Stimulated activated CD4-positive, alpha-beta T cell treated with anti-CD3 and anti-CD28 coated beads, Interleukin-1b, Interleukin-23, amount 100 ng/mL, for 1 hour (primary cell): ENCODE measurements at regions not wholly inside any gene's neighbourhood (a gene's known extent, or its start where the extent isn't known, plus 50 kb on each side); places are given as distances from the start of the nearest gene placed in this dataset.

Source experiments
- DNase-seq, 2 donors: peaks; one replicate each; pipeline ENCODE4 v3.0.0-alpha.2; 2020; ENCODE audit warnings: low read depth in 2 of 2

DNA sequence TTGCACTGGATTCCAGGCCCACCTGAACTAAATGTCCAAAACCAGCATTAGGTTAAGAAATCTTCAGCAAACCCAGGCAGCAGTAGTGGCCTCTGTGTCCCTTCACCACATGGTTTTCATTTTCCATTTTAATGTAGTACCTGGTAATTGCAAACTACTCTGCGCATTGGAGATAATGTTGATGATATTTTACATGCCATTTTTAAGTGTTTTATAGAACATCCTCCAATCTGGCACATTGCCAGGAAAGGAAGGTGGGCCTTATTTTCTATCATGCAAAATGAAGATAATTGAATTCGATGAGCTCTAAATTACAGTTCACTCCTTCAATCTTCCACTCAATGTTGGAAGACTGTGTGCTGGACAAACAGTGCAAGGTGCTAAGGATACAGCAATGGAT lies 89.5 kb downstream of the ZC3H11B start:
- no peak for DNase-seq

DNA sequence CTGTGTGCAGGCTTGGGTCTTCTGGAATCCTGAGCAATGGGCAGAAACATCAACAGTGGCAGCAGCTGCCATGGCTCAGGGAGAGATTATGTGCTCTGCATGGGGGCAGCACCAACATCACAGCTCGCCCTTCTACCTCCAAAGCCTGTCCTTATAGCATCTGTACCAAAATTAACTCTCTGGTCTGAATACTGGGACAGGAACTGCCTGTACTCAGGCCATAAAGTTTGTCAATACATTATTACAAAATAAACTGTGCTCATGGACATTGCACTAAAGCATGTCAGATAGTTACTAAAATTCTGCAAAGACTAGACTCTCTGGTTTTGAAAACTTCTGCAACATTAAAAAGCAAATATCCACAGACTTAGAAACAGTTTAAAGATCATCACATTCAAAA lies 91.6 kb downstream of the ZC3H11B start:
- no peak for DNase-seq

DNA sequence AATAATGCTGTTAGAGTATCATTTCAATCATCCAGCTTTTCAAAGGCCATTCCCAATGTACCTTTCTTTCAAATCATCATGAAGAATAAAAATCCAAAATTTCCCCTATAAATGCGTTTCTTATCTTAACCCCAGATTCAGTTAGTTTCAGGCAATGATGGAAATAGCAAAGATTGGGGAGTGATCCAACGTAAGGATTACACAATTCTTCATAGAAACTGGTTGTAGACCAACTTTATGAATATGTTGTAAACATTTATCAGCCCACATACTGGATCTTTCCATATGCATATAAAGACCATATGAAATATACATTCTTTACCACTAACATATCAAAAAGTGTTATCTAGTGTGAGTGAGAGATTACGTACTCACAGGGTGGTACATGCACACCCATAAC lies 92.7 kb downstream of the ZC3H11B start:
- DNase-seq: no peak

DNA sequence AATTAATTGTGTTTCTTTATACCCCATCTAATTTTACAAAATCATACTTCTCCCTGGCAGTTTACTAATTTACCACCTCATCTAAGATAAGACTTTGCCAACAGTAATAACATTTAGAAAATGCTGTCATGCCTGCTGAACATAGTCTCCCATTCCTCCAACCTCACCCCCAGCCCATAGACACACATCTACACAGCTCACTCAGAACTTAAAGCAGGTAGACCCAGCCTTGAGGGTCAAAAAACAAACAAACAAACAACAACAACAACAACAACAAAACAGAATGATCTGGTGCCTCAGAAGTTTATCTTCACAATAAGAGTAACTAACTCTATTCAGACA lies 94.0 kb downstream of the ZC3H11B start:
- no peak for DNase-seq

DNA sequence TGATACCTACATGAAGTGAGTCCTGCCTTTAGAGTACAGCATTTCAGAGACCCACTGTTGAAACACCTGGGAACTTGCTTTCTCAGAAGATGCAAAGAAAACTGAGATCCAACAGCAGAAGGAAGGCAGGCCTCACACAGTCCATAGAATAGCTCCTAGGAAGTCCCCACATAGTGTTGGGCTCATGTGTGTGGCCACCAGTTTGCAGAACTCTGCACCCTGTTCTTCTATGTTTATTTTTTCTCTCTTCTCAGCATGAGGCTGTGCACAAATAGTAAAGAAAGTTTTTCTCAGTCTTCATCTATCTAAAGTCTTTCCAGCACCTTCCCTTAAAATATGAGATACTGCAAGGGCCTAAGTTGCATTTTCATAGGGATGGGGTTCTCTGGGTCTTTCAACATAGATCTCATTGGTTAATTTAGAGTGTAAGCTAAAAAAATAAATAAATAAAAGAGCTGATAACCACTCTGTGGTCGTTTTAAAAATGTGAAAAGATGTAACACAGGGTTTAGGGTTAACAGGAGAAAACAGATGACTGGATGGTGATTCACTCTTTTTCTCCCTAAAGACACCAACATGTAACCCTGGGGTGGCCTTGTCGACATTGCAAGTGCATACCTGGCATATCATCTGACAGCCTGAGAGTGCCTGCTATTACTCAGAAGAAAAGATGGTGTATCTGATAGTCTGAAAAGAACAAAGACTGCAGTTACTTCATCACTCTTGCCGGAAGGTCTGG lies 94.6 kb downstream of the ZC3H11B start:
- DNase-seq: no peak

DNA sequence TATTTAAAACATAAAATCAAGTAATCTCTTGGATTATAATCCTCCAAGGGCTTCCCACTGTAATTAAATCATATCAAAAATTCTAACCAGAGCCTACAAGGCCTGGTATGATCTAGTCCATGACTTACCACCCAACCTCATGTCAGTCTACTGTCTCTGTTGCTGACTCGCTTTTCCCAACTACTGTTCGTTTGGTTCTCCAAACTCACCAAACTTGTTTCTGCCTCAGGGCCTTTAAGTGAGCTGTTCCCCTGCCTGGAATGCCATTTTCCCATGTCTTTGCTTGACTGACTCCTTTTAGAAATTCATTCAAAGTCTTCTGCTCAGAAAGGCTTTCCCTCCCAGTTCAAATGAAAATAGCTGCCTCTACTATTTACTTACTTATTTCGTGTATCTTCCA lies 95.9 kb downstream of the ZC3H11B start:
- DNase-seq: no peak

DNA sequence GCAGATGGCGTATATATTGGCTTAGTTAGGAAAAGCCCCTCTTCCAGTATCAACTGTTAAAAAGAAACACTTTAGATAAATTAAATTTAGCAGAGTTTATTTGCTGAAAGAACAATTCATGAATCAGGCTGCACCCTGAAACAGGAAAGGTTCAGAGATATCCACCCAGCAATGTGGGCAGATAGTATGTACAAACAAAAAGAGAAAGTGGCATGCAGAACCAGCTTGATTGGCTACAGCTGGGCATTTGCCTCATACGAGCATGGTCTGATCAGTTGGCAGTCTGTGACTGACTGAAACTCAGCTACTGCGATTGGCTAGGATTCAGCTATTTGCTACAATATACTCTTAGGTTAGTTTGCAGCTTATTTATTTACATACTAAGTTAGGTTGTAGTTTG lies 98.2 kb downstream of the ZC3H11B start:
- DNase-seq: no peak

DNA sequence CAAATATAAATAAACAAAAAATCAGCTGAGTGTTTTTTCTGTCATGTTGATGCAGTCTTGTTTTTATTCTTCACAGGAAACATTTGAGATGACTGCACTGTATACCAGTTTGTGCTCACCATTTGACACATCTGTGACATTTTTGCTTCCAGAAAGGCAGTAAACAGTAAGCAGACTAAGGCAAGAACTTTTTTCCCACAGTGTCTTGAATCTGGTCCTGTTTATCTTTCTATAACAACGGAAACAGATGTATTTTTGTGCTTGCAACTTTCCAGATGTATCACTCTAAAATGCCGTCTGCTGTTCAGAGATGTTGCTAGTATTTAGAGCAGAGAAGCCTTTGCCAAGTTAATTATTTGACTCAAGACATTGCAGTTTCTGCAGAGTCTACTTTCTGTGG lies 105.5 kb downstream of the ZC3H11B start:
- no peak for DNase-seq

DNA sequence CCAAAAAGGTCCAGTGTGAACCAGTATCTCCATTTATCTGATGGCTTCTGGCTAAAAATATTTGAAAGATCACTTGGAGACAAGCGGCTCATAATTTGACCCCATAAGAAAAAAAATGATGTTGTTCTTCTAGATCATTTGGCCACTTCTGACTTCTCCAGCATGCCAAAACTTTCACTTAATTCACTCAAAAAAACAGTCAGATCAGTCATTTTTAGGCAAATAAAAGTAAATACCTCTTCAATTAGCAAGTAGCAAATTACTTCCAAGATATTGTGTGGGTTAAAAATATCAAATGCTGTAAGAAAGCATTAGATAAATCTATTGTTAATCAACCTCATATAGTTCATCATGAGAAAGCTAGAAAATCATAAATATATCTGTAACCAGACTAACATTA lies 106.0 kb downstream of the ZC3H11B start:
- no peak for DNase-seq

DNA sequence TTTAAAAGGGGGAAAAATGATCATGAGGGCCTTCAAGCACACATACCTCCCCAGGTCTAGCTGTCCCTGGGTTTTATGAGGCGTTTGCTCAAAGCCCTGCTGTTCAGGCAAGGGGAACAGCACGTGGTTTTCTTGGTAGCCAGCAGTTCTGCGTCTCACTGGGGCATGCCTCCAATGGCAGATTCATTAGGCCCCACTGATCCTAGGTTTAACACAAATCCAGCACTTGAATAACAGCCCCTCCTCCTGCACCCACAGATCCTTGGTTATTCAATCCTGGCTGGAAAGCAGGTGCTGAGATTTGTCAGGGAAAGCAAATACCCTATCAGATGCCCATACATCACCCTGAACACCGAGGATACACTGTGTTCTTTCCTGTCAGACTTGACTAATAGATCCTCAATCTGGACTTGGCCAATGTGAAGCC lies 106.4 kb downstream of the ZC3H11B start:
- DNase-seq: no peak

DNA sequence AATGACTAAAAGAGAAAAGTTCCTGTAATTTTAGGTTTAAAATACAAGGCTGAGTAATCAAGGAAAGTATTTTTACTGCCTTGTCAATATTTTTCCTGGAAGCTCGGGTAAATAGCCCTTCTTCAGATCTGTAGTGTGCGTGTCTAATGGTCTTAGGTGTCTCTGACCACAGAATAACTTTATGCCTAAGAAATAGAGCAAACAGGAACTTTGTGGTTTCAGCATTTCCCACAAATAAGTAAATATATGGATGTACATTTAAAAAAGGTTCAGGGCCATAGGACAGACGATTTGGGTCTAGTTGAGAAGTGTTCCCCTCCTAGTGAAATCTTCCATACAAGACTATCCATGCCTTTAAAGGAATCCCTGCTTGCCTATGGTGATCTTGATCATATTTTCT lies 107.0 kb downstream of the ZC3H11B start:
- no peak for DNase-seq

DNA sequence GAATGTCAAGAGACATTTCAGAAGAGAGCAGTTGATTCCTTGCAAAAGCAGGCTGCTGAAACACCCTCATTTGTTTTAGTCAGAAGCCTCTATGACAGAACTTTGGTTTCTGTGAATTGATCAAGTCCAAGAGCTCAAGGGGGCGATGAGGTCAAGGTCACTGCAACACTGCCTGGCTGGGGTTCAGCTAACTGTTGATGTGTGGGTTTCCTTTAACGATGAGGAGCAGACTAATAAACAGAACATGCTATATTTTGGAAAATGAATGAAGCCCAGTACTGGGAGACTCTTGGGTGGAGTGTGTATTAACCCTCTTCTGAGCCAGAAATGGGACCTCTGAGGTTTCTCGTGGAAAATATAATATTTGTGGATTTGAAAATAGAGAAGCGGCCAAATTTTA lies 109.3 kb downstream of the ZC3H11B start:
- no peak for DNase-seq

DNA sequence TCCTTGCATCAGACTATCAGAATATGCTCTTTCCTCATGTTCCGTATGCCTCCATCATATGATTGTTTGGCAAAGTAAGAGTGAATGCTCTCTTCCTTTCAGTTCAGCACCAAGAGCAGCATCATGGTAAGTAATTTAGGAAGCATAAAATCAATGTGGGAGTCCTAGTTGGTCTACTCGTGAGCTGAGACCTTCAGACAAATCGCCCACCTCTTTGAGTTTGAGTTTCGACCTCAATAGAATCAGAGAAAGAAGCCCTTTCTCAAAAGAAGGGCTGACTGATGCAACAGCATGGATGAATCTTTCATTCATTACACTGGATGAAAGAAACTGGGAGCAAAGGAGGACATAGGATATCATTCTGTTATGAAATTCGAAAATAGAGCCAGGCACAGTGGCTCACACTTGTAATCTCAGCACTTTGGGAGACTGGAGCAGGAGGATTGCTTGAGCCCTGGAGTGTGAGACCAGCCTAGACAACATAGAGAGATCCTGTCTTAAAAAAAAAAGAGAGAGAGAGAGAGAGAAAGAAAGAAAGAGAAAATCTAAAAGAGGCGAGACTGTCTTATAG lies 112.5 kb downstream of the ZC3H11B start:
- DNase-seq: no peak

DNA sequence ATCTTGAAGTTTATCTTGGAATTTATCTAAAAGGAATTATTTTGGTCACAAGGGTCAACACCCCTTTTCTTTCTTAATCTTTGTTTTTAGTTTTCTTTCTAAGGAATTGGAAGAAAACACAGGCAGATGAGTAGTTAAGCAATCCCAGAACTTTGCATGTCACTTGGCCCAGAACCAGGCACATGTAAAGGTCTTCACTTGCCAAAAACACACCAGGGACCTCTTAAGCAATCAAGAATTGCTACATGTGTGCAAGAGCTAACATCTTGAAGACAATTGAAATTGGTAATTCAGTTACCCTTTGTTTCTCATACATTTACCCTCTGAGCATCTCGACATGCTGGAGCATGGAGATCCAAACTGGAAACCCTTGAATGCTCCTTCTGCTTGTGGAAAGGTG lies 114.2 kb downstream of the ZC3H11B start:
- no peak for DNase-seq

DNA sequence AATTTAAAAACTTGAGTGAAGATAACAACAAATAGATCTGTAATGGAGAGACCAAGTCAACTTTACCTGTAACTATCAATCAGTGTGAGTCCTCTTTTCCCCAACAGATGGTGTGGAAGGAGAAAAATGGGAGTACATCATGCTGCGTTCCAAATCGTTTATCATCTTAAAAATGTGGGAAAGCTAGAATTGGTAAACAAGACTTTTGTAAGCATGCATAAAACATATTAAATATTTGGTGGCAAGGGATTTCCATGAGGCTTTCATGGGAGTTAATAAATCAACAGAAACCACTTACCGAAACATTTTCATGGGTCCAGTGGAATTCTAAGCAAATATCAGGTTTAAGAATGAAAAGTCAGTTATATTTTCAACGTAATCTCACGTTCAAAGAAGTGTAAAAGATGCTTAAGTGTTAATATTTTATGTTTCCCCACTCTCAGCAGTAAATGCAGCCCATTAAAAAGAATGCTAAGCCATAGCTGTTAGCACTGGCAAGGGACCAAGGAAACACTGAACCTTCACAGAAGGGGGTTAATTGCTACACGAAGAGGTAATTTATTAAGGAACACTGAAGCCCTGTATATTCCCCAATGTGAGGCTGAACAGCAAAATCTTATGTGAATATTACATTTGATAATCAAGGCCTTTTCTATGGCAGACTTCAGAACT lies 117.0 kb downstream of the ZC3H11B start:
- no peak for DNase-seq

DNA sequence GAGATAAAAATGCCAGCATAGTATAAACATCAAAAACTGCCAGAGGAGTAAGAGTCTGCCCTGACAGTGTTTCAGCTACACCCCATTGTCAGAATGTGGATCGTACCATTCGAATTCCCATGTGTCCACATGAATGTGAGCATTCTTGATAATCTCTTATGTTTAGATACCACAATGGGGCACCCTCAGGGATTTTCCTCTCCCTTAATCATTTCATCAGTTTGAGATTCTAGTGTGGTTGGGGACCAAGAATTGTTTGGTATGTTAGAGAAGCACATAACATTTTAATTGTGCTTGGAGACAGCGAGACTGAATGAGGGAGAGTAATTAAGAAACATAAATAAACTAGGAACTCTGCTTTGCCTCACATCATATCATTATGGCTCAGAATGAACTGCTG lies 120.2 kb downstream of the ZC3H11B start:
- no peak for DNase-seq

DNA sequence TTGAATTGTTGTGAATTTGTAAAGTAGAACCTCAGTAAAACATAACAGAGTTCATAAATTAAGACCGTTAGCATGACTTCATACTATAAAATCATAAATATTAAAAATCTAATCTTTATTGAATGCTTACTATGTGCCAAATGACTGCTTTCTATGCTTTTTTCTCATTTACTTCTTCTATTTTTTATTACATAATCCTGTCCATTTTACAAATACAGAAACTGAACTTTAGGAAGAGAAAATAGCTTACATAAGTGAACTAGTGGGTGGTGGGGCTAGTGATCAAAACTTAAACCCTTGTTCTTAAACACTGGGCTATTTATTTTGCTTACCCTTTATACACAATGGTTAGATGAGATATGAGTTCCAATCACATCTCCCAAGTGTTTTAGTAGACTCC lies 122.3 kb downstream of the ZC3H11B start:
- DNase-seq: no peak

DNA sequence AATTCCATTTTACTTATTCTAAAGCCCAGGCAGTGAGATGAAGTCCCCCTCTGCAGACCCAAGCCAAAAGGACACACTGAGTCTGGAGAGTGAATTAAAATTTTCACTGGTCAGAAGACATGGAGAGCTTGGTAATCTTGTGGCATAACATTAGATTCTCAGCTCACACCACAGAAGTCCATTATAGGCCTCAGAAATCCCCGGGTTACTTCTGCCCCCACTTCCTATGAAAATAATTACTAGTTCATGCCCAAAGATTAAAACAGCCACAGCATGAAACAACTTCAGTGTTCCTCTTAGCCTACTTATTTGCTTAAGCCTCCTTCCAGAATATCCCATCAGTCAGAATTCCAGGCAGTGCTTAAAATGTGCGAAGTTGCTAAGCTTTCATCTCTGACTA lies 123.3 kb downstream of the ZC3H11B start:
- DNase-seq: no peak

DNA sequence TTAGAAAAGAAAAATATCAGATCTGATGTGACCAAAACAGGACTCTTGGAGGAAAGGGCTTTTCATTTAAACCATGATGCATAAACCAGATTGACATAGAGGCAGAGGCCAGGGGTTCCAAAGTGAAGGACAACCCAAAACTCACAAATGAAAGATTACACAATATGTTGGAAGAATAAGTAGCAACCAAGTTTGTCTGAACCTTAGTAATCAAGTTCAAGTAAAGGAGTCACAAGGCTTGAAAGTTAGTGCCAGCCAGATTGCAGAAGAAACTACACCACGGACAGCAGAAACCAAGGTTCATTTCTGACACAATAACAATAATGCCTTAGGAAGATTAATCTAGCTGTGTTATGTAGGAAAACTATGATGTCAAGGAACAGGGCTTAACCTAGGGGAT lies 124.6 kb downstream of the ZC3H11B start:
- DNase-seq: no peak

DNA sequence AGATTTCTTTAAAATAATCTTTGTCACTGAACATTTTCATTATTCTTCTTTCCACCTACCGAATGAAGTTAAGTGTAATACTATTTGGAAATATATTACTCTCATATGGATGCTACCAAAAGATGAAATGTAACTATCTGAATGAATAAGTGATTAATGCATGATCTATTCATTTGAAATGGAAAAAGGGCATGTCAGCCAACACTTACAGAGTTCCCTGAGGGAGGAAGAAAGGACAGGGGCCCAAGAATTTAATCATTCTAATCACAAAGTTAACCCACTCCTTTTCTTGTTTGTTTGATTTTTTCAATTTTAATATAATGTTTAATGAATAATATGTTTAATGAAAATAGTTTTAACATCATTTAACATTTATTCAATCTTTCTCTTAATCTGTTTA lies 129.4 kb downstream of the ZC3H11B start:
- no peak for DNase-seq

DNA sequence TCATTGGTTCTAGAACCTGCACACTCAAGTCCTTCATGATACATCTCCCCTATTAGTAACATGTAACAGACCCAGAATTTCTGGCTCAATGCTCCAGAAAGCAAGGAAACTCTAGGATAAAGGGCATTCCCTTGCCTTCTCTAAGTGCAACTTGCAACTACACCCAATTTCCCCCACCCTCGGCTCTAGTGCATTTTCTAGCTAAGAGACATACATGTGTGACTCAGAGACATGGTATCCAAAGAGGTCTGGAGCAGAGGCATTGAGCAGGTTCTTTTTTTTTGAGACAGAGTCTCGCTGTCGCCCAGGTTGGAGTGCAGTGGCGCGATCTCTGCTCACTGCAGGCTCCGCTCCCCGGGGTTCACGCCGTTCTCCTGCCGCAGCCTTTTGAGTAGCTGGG lies 132.9 kb downstream of the ZC3H11B start:
- no peak for DNase-seq

DNA sequence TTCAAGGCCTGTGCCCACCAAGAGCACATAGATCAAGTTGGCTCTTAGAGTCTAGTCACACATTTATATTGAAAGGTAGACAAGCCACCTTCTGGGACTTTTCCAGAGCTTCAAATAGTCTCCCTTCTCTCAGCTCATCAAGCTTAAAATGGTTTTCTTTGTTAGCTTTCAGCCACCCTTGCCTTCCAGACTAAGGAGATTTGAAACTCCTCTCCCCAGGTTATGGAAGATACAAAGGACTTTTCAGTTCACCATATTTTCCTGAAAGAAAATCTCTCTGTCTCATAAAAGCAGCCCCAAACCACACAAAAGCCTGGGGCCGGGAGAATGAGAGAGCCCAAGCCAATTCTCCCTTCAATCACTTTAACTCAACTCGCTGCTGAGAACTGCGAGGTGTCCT lies 134.1 kb downstream of the ZC3H11B start:
- no peak for DNase-seq

DNA sequence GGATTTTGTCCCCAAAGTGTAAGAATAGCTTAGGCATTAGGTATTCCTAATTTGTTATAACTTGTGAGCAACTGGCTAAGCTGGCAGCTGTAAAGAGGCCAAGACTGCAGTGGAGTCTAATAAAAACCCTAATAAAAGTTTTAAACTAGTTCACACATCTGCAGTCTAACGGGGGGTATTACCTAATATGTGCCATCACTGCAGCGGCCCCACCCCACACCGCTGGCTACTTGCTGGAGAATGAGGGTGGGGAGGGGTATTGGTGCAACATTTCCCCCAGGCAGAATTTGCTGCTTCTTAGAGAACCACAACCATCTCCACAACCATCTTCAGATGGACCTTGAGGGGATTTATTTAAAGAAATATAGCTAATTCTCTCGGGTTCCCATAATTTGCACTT lies 135.0 kb downstream of the ZC3H11B start:
- DNase-seq: no peak

DNA sequence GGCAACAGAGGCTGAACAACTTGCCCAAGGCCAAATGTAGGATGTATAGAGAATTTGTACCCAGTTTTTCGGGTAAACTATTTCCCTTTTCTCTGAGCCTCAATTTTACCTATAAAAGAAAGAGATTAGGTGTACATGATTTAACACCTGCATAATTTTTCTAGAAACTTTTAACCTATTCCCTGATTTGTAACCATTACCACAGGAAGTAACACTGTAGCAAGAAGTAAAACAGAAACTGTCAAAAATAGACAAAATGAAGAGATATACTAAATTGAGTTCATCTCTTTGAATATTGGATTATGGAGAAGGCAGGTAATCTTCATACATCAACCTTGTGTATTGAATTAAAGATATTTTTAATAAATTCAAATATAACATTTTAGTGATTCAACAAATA lies 136.2 kb downstream of the ZC3H11B start:
- no peak for DNase-seq
